GM19455 (cell line): ENCODE measurements at regions not wholly inside any gene's neighbourhood (a gene's known extent, or its start where the extent isn't known, plus 50 kb on each side); places are given as distances from the start of the nearest gene placed in this dataset.

Experiments used
- ATAC-seq: cut with Tn5 transposase; IDR thresholded peaks from one replicate; pipeline ENCODE4 v1.9.1; 2021; ENCODE audit not compliant: unreplicated experiment

- ATAC-seq, result no peak
Observed at GRCh38 chr18:47758000-47758399, 172.5 kb downstream of the SMAD2 start.

GRCh38 chr18:47756364-47757016 lies 174.0 kb downstream of the SMAD2 start:
- ATAC-seq, result peak; percentile 69

- ATAC-seq, result no peak
Observed at GRCh38 chr18:47755102-47755456, 175.4 kb downstream of the SMAD2 start.

- no peak for ATAC-seq
Observed at GRCh38 chr18:47754311-47755101, 176.0 kb downstream of the SMAD2 start.

- ATAC-seq, result no peak
Observed at GRCh38 chr18:47752796-47753645, 177.4 kb downstream of the SMAD2 start.

GRCh38 chr18:47750889-47751423 lies 179.5 kb downstream of the SMAD2 start:
- ATAC-seq, result no peak

GRCh38 chr18:47749600-47749973 lies 180.9 kb downstream of the SMAD2 start:
- ATAC-seq, result no peak

- ATAC-seq, result peak; percentile 80
Observed at GRCh38 chr18:47748847-47749599, 181.4 kb downstream of the SMAD2 start.

GRCh38 chr18:47748093-47748796 lies 182.2 kb downstream of the SMAD2 start:
- no peak for ATAC-seq

- no peak for ATAC-seq
Observed at GRCh38 chr18:47747260-47747795, 183.1 kb downstream of the SMAD2 start.

- ATAC-seq, result no peak
Observed at GRCh38 chr18:47746615-47747014, 183.8 kb downstream of the SMAD2 start.

- ATAC-seq, result no peak
Observed at GRCh38 chr18:47745227-47745626, 185.2 kb downstream of the SMAD2 start.

- ATAC-seq, result no peak
Observed at GRCh38 chr18:47737956-47738355, 192.5 kb downstream of the SMAD2 start.

- no peak for ATAC-seq
Observed at GRCh38 chr18:47737198-47737830, 193.1 kb downstream of the SMAD2 start.

GRCh38 chr18:47736376-47737140 lies 193.9 kb downstream of the SMAD2 start:
- ATAC-seq, result no peak

GRCh38 chr18:47735041-47735702 lies 195.3 kb downstream of the SMAD2 start:
- no peak for ATAC-seq

- ATAC-seq, result no peak
Observed at GRCh38 chr18:47731276-47731675, 199.2 kb downstream of the SMAD2 start.

- ATAC-seq, result no peak
Observed at GRCh38 chr18:47730795-47731194, 199.7 kb downstream of the SMAD2 start.
